ENCODE measurements at regions not wholly inside any gene's neighbourhood (a gene's known extent, or its start where the extent isn't known, plus 50 kb on each side); places are given as distances from the start of the nearest gene placed in this dataset.
A peak's percentile ranks its signal among the peaks of the same experiment; 100 is the strongest.

DNA sequence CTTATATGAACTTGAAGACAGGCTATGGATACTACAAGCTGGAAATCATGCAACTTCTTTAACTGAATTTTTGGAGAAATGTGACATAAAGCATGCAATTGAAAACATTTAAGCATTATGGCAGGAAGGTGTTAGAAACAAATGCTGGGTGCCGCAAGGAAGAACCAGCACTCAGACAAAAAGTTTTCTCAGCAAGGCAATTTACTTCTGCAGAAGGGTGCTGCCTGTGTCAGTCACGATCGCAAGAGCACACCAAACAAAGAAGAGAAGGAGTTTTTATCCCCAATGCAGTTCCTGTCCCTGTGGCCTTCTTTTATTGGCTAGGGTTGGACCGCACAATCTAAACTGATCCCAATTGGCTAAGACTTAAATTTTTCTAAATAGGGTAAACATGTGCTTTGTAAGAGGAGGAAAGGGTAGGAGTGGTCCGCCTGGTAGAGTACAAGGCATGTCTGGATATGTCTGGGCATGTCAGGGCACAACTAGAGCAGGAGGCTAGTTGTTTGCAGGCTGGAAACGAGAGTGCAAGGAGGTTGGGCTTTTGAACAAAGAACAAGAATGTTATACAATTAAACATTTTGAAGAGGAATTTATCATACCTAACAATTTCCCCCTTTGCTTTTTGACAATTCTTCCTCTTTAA lies 109.6 kb upstream of the FAM3C start:
- H3K4me1 Mint-ChIP-seq, result peaks cover 9% of the 10 kb centered on the region
- no peak for DNase-seq
- H3K27me3 Mint-ChIP-seq (ENCODE audit: low read depth, poor library complexity), result peaks cover 5% of the 10 kb centered on the region
- H3K36me3 Mint-ChIP-seq (ENCODE audit: low read depth), result peaks cover 41% of the 10 kb centered on the region
- H3K4me3 Mint-ChIP-seq, result no peak overlapping the region
- H3K27ac Mint-ChIP-seq, result peak overlapping the region; percentile 70
- TF ChIP-seq, protein P1, sequence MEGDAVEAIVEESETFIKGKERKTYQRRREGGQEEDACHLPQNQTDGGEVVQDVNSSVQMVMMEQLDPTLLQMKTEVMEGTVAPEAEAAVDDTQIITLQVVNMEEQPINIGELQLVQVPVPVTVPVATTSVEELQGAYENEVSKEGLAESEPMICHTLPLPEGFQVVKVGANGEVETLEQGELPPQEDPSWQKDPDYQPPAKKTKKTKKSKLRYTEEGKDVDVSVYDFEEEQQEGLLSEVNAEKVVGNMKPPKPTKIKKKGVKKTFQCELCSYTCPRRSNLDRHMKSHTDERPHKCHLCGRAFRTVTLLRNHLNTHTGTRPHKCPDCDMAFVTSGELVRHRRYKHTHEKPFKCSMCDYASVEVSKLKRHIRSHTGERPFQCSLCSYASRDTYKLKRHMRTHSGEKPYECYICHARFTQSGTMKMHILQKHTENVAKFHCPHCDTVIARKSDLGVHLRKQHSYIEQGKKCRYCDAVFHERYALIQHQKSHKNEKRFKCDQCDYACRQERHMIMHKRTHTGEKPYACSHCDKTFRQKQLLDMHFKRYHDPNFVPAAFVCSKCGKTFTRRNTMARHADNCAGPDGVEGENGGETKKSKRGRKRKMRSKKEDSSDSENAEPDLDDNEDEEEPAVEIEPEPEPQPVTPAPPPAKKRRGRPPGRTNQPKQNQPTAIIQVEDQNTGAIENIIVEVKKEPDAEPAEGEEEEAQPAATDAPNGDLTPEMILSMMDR (IDR thresholded peaks at IDR 0.05), result no peak
- peaks cover 63% of the 10 kb centered on the region for H3K9me3 Mint-ChIP-seq

DNA sequence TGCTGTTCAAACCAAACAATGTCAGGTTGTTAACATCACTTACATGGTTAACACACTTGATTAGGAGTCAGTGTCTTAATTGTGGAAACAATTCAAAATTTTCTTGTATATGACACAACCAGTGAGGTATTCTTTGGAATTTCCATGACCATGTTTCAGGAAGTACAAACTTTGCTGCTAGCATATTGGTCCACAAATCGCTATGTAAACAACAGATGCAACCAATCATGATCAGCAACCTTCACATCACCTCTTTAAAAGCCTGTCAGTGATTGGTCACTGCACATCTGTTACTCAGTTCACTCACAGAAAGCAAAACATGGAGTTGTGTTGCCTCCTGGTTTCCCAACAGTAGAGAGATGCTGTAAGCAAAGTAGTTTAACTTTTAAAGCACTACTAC lies 108.9 kb upstream of the FAM3C start:
- H3K36me3 Mint-ChIP-seq (ENCODE audit: low read depth), result peaks cover 35% of the 10 kb centered on the region
- TF ChIP-seq, protein P1 (IDR thresholded peaks at IDR 0.05), result no peak
- H3K9me3 Mint-ChIP-seq, result peaks cover 57% of the 10 kb centered on the region
- H3K4me3 Mint-ChIP-seq, result no peak overlapping the region
- H3K4me1 Mint-ChIP-seq, result peaks cover 5% of the 10 kb centered on the region
- no peak overlapping the region for H3K27ac Mint-ChIP-seq
- peaks cover 5% of the 10 kb centered on the region for H3K27me3 Mint-ChIP-seq (ENCODE audit: low read depth, poor library complexity)
- no peak for DNase-seq

DNA sequence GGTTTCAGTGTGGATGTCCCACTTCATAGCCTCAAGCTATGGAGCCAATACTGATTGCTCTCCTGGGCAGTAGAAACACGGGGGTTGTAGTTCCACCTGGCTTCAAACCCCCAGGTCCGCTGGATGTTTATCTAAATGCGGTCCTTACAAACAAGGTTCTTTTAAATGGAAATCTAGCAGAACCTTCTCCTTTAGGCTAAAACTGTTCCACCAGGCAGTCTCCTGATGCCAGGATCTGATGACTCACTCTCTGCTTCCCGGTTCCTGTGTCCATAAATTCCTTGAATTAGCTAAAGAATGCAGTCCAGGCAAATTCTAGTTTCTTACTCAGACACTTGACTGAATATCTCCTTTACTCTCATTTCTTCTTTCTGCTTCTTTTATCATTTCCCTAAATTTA lies 108.4 kb upstream of the FAM3C start:
- TF ChIP-seq, protein P1 (IDR thresholded peaks at IDR 0.05), result no peak
- Mint-ChIP-seq H3K4me3 (no peak overlapping the region), H3K9me3 (peaks cover 51% of the 10 kb centered on the region), H3K36me3 (ENCODE audit: low read depth) (peaks cover 32% of the 10 kb centered on the region), H3K27me3 (ENCODE audit: low read depth, poor library complexity) (peaks cover 2% of the 10 kb centered on the region), H3K4me1 (peaks cover 5% of the 10 kb centered on the region), H3K27ac (no peak overlapping the region)
- no peak for DNase-seq

- H3K27me3 Mint-ChIP-seq (ENCODE audit: low read depth, poor library complexity), result peaks cover 2% of the 10 kb centered on the region
- no peak overlapping the region for H3K27ac Mint-ChIP-seq
- peaks cover 30% of the 10 kb centered on the region for H3K36me3 Mint-ChIP-seq (ENCODE audit: low read depth)
- H3K9me3 Mint-ChIP-seq, result peaks cover 44% of the 10 kb centered on the region
- DNase-seq, result no peak
- TF ChIP-seq, protein P1 (IDR thresholded peaks at IDR 0.05), result no peak
- H3K4me3 Mint-ChIP-seq, result no peak overlapping the region
- peaks cover 5% of the 10 kb centered on the region for H3K4me1 Mint-ChIP-seq
Measured at GRCh38 chr7:121503730-121504129, 107.6 kb upstream of the FAM3C start.

GRCh38 chr7:121503039-121503438 lies 106.9 kb upstream of the FAM3C start:
- TF ChIP-seq, protein P1 (IDR thresholded peaks at IDR 0.05), result no peak
- Mint-ChIP-seq H3K4me1 (peaks cover 5% of the 10 kb centered on the region), H3K27ac (no peak overlapping the region), H3K27me3 (ENCODE audit: low read depth, poor library complexity) (peaks cover 2% of the 10 kb centered on the region), H3K36me3 (ENCODE audit: low read depth) (peaks cover 30% of the 10 kb centered on the region), H3K4me3 (no peak overlapping the region), H3K9me3 (peaks cover 42% of the 10 kb centered on the region)
- no peak for DNase-seq

DNA sequence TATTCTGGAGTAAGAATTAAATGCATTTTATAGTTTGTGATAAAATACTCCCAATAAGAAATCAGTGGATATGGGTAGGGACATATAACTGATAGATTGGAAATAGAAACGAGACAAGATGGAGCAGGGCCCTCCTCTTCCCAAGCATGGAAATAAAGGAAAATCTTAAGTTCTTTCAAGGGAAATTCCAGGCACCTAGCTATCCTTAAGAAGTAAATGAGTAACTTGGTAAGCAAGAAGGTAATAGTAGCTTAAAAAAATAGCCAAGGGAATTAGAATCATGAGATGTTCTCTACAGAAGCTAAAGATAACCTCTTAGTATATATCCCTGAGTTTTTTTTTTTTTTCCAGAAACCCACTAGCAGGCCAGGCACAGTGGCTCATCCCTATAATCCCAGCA lies 105.5 kb upstream of the FAM3C start:
- Mint-ChIP-seq H3K27ac (no peak overlapping the region), H3K27me3 (ENCODE audit: low read depth, poor library complexity) (peaks cover 2% of the 10 kb centered on the region), H3K4me1 (peaks cover 5% of the 10 kb centered on the region), H3K4me3 (no peak overlapping the region), H3K36me3 (ENCODE audit: low read depth) (peaks cover 28% of the 10 kb centered on the region), H3K9me3 (peaks cover 42% of the 10 kb centered on the region)
- DNase-seq, result no peak
- TF ChIP-seq, protein P1 (IDR thresholded peaks at IDR 0.05), result no peak

All from nephron progenitor cell (in vitro differentiated cells).